Fibroblast of lung (primary cell): ENCODE measurements at regions not wholly inside any gene's neighbourhood (a gene's known extent, or its start where the extent isn't known, plus 50 kb on each side); places are given as distances from the start of the nearest gene placed in this dataset.

Source experiments
- DNase-seq, 2 donors: peaks; one replicate each; pipeline versions ENCODE4 v3.0.0 to v3.0.0-alpha.2; 2010; ENCODE audit warnings: low read depth in 2 of 2
- H2AFZ ChIP-seq: 2 replicates; pipeline ENCODE4 v1.5.1; 2012; ENCODE audit warnings: low read length, control low read depth, inconsistent platforms
- H3K27ac ChIP-seq: 2 replicates; pipeline ENCODE4 v1.5.1; 2011; ENCODE audit warnings: low read length, control low read depth; ENCODE audit not compliant: insufficient read depth
- H3K27me3 ChIP-seq: 2 replicates; pipeline ENCODE4 v1.5.1; 2011; ENCODE audit warnings: mild to moderate bottlenecking, low read length; ENCODE audit not compliant: control insufficient read depth, insufficient read depth
- H3K36me3 ChIP-seq: 2 replicates; pipeline ENCODE4 v1.5.1; 2011; ENCODE audit warnings: low read length; ENCODE audit not compliant: control insufficient read depth, insufficient read depth
- H3K4me1 ChIP-seq: 2 replicates; pipeline ENCODE4 v1.5.1; 2011; ENCODE audit warnings: low read length; ENCODE audit not compliant: control insufficient read depth, insufficient read depth; ENCODE audit errors: extremely low read depth
- H3K4me2 ChIP-seq: 2 replicates; pipeline ENCODE4 v1.5.1; 2011; ENCODE audit warnings: low read length, control low read depth; ENCODE audit not compliant: insufficient read depth; ENCODE audit errors: extremely low read depth
- H3K4me3 ChIP-seq, 4 experiments: fragments of 200-600 bp in 1 of 4; sonication (generic) in 1 of 4; replicated peaks in 1 of 4; 2 replicates each; pipeline ENCODE4 v1.5.1; 2011 to 2016; ENCODE audit warnings: low read length in 4 of 4, low read depth in 3 of 4, mild to moderate bottlenecking in 3 of 4, control low read depth in 2 of 4, inconsistent platforms in 1 of 4, mixed read lengths in 1 of 4; ENCODE audit not compliant: insufficient read depth in 1 of 4; ENCODE audit errors: control extremely low read depth in 1 of 4
- H3K79me2 ChIP-seq: 2 replicates; pipeline ENCODE4 v1.5.1; 2012; ENCODE audit warnings: mild to moderate bottlenecking, low read length, inconsistent platforms; ENCODE audit not compliant: control insufficient read depth, insufficient read depth
- H3K9ac ChIP-seq: 2 replicates; pipeline ENCODE4 v1.5.1; 2011; ENCODE audit warnings: mild to moderate bottlenecking, low read length, control low read depth; ENCODE audit not compliant: insufficient read depth
- H3K9me3 ChIP-seq: 2 replicates; pipeline ENCODE4 v1.5.1; 2012; ENCODE audit warnings: low read depth, low read length; ENCODE audit not compliant: control insufficient read depth, insufficient read depth
- H4K20me1 ChIP-seq: 2 replicates; pipeline ENCODE4 v1.5.1; 2011; ENCODE audit warnings: low read length; ENCODE audit not compliant: control insufficient read depth, insufficient read depth; ENCODE audit errors: extremely low read depth
- CTCF ChIP-seq, 2 donors: IDR thresholded peaks in 1 of 2; conservative IDR thresholded peaks in 1 of 2; 1 replicate in 1 of 2; 2 replicates in 1 of 2; pipeline ENCODE4 v1.5.1; 2011 to 2012; ENCODE audit warnings: low read length in 2 of 2, control low read depth in 1 of 2, inconsistent platforms in 1 of 2, low read depth in 1 of 2, mild to moderate bottlenecking in 1 of 2
- EZH2 ChIP-seq: IDR thresholded peaks from 2 replicates; pipeline ENCODE4 v1.5.1; 2012; ENCODE audit warnings: low read length, control low read depth, mild to moderate bottlenecking; ENCODE audit errors: missing control alignments

- Histone ChIP-seq H4K20me1 (no peaks in the 10 kb centered on the region), H3K4me1 (peaks cover 2% of the 10 kb centered on the region), H3K36me3 (no peaks in the 10 kb centered on the region), H3K27me3 (no peaks in the 10 kb centered on the region), H3K79me2 (no peaks in the 10 kb centered on the region), H2AFZ (no peak overlapping the region), H3K4me2 (no peak overlapping the region), H3K4me3 (no peak overlapping the region), H3K27ac (no peak overlapping the region), H3K9ac (no peak overlapping the region), H3K9me3 (no peaks in the 10 kb centered on the region)
- DNase-seq = peak in 1 of 2 donors; percentile 9
- TF ChIP-seq EZH2 (no peak), CTCF (conservative IDR thresholded peaks at IDR 0.05 in 1 of 2, IDR thresholded peaks at IDR 0.05 in 1 of 2; ENCODE audit: low read depth in 1 of 2, low read length in 2 of 2) (no peak)
Observed at GRCh38 chrX:150163221-150163930, 199.7 kb upstream of the MAMLD1 start.

GRCh38 chrX:150163956-150164726 is 199.0 kb upstream of the MAMLD1 start:
- DNase-seq = no peak
- Histone ChIP-seq H3K27me3 (no peaks in the 10 kb centered on the region), H3K4me3 (no peak overlapping the region), H3K79me2 (no peaks in the 10 kb centered on the region), H3K27ac (no peak overlapping the region), H3K4me1 (peaks cover 2% of the 10 kb centered on the region), H3K9me3 (no peaks in the 10 kb centered on the region), H3K4me2 (no peak overlapping the region), H4K20me1 (no peaks in the 10 kb centered on the region), H3K36me3 (no peaks in the 10 kb centered on the region), H3K9ac (no peak overlapping the region), H2AFZ (no peak overlapping the region)
- TF ChIP-seq CTCF (conservative IDR thresholded peaks at IDR 0.05 in 1 of 2, IDR thresholded peaks at IDR 0.05 in 1 of 2; ENCODE audit: low read depth in 1 of 2, low read length in 2 of 2) (no peak), EZH2 (no peak)

- Histone ChIP-seq H3K4me1 (peaks cover 2% of the 10 kb centered on the region), H3K27me3 (no peaks in the 10 kb centered on the region), H3K4me3 (no peak overlapping the region), H3K27ac (no peak overlapping the region), H3K36me3 (no peaks in the 10 kb centered on the region), H3K9me3 (no peaks in the 10 kb centered on the region), H4K20me1 (no peaks in the 10 kb centered on the region), H3K79me2 (no peaks in the 10 kb centered on the region), H2AFZ (no peak overlapping the region), H3K9ac (no peak overlapping the region), H3K4me2 (no peak overlapping the region)
- TF ChIP-seq EZH2 (no peak), CTCF (conservative IDR thresholded peaks at IDR 0.05 in 1 of 2, IDR thresholded peaks at IDR 0.05 in 1 of 2; ENCODE audit: low read depth in 1 of 2, low read length in 2 of 2) (no peak)
- DNase-seq = no peak
Observed at GRCh38 chrX:150164971-150165600, 198.0 kb upstream of the MAMLD1 start.
